ENCODE measurements at regions not wholly inside any gene's neighbourhood (a gene's known extent, or its start where the extent isn't known, plus 50 kb on each side); places are given as distances from the start of the nearest gene placed in this dataset.

GRCh38 chr2:234564699-234565098 is 67.8 kb upstream of the ARL4C start:
- 17 to 32% methylated on average over 2 of the region's 2 CpGs for WGBS, 2 donors
- no peaks in the 10 kb centered on the region for H3K4me1 ChIP-seq

GRCh38 chr2:234559609-234560008 is 62.7 kb upstream of the ARL4C start:
- Histone ChIP-seq H3K4me1 (no peaks in the 10 kb centered on the region), H3K4me3 (no peak overlapping the region), H3K27me3 (no peaks in the 10 kb centered on the region), H3K36me3 (no peaks in the 10 kb centered on the region), H3K9me3 (peaks cover 0 to 3% (median 0%) of the 10 kb centered on the region in 4 donors), H3K27ac (no peak overlapping the region)
- WGBS, 2 donors, result 85 to 91% methylated on average over 5 of the region's 5 CpGs
- no peak for TF ChIP-seq EP300 (IDR thresholded peaks at IDR 0.05)
- no peak for TF ChIP-seq POLR2A (IDR thresholded peaks at IDR 0.05)
- TF ChIP-seq CTCF (IDR thresholded peaks at IDR 0.05), result no peak
- no peak for DNase-seq (ENCODE audit: low spot score in 2 of 2)

More at GRCh38 chr2:234564699-234565098, 67.8 kb upstream of the ARL4C start:
- Histone ChIP-seq H3K27ac (no peak overlapping the region), H3K27me3 (no peaks in the 10 kb centered on the region), H3K36me3 (no peaks in the 10 kb centered on the region), H3K4me3 (no peak overlapping the region), H3K9me3 (peaks cover 0 to 3% (median 0%) of the 10 kb centered on the region in 4 donors)
- no peak for DNase-seq (ENCODE audit: low spot score in 2 of 2)
- no peak for TF ChIP-seq POLR2A (IDR thresholded peaks at IDR 0.05)
- TF ChIP-seq CTCF (IDR thresholded peaks at IDR 0.05), result peak in 1 of 5 experiments; percentile 23

GRCh38 chr2:234558642-234559041 is 61.8 kb upstream of the ARL4C start:
- no peak overlapping the region for H3K27ac ChIP-seq
- 83 to 88% methylated on average over 4 of the region's 4 CpGs for WGBS, 2 donors
- H3K4me1 ChIP-seq, result no peaks in the 10 kb centered on the region
- peaks cover 0 to 3% (median 0%) of the 10 kb centered on the region in 4 donors for H3K9me3 ChIP-seq
- no peak for TF ChIP-seq CTCF (IDR thresholded peaks at IDR 0.05)
- TF ChIP-seq POLR2A (IDR thresholded peaks at IDR 0.05), result no peak
- TF ChIP-seq EP300 (IDR thresholded peaks at IDR 0.05), result no peak
- no peaks in the 10 kb centered on the region for H3K36me3 ChIP-seq
- H3K4me3 ChIP-seq, result no peak overlapping the region
- H3K27me3 ChIP-seq, result no peaks in the 10 kb centered on the region
- DNase-seq (ENCODE audit: low spot score in 2 of 2), result no peak

GRCh38 chr2:234556848-234557573 is 60.1 kb upstream of the ARL4C start:
- H3K27me3 ChIP-seq, result no peaks in the 10 kb centered on the region
- H3K27ac ChIP-seq, result no peak overlapping the region
- H3K4me1 ChIP-seq, result no peaks in the 10 kb centered on the region
- H3K9me3 ChIP-seq, result peaks cover 0 to 3% (median 0%) of the 10 kb centered on the region in 4 donors
- no peak for DNase-seq (ENCODE audit: low spot score in 2 of 2)
- no peak for TF ChIP-seq CTCF (IDR thresholded peaks at IDR 0.05)
- no peak for TF ChIP-seq EP300 (IDR thresholded peaks at IDR 0.05)
- TF ChIP-seq POLR2A (IDR thresholded peaks at IDR 0.05), result no peak
- H3K36me3 ChIP-seq, result no peaks in the 10 kb centered on the region
- H3K4me3 ChIP-seq, result no peak overlapping the region
- 82 to 93% methylated on average over 5 of the region's 5 CpGs for WGBS, 2 donors

- WGBS, 2 donors, result 69 to 78% methylated on average over 9 of the region's 9 CpGs
- Histone ChIP-seq H3K36me3 (no peaks in the 10 kb centered on the region), H3K4me3 (no peak overlapping the region), H3K4me1 (peaks cover 0 to 2% (median 0%) of the 10 kb centered on the region in 4 donors), H3K9me3 (no peaks in the 10 kb centered on the region), H3K27me3 (no peaks in the 10 kb centered on the region), H3K27ac (no peak overlapping the region)
- TF ChIP-seq POLR2A (IDR thresholded peaks at IDR 0.05), result no peak
- no peak for TF ChIP-seq EP300 (IDR thresholded peaks at IDR 0.05)
- TF ChIP-seq CTCF (IDR thresholded peaks at IDR 0.05), result no peak
- no peak for DNase-seq (ENCODE audit: low spot score in 2 of 2)
Observed at GRCh38 chr2:234555616-234556249, 58.9 kb upstream of the ARL4C start.

Data from tibial nerve (tissue), 4 donors.